Erythroblast (primary cell): ENCODE measurements at regions not wholly inside any gene's neighbourhood (a gene's known extent, or its start where the extent isn't known, plus 50 kb on each side); places are given as distances from the start of the nearest gene placed in this dataset.

ENCODE experiments used
- DNase-seq, 2 experiments: peaks; one replicate each; lab custom pipeline; 2025; lab: John Stamatoyannopoulos, UW
- GATA1 ChIP-seq: IDR thresholded peaks from 2 replicates; pipeline ENCODE4 v1.6.1; 2011; ENCODE audit warnings: low read depth, mild to moderate bottlenecking, control low read depth, low read length, moderate library complexity
- POLR2A ChIP-seq: IDR thresholded peaks from 2 replicates; pipeline ENCODE4 v1.6.1; 2011; ENCODE audit warnings: mild to moderate bottlenecking, low read length

DNA sequence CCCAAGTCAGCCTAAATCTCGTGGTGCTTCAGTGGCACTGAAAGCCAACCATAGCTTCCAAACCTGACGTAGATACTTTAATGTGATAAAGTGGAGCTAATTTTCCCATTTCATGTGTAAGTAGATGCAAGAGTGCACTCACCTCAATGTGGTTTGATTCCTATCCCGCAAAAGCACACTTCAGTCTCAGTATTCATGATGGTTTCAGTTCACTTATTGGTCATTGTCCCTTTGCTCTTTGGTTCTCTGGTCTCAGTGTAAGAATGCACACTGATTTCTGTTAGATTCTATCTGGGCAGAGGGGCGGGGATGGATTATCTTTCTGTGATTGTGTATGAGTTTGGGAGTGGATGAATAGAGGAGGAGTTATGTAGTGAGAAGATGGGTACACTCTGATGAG, 340.6 kb downstream of the KCNRG start:
- no peak for TF ChIP-seq GATA1
- TF ChIP-seq POLR2A, result no peak
- no peak for DNase-seq

DNA sequence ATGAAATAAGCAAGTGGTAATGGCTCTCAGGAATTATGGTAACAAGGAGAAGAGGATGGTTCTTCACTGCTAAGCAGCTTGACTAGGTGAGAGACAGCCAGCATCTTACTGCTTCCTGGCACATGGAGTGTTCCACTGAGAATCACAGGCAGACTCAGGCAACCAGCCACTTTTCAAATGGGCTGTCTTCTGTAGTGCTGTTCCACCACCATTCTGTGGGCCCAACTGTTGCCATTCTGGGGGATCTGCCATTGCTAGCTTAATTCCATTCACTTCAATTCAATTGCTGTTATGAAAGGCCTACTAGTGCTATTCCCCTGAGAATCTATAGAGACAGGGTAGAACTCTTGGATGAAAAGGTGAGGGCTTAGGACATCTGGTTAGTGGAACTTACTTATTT, 341.9 kb downstream of the KCNRG start:
- TF ChIP-seq POLR2A, result no peak
- no peak for TF ChIP-seq GATA1
- no peak for DNase-seq

DNA sequence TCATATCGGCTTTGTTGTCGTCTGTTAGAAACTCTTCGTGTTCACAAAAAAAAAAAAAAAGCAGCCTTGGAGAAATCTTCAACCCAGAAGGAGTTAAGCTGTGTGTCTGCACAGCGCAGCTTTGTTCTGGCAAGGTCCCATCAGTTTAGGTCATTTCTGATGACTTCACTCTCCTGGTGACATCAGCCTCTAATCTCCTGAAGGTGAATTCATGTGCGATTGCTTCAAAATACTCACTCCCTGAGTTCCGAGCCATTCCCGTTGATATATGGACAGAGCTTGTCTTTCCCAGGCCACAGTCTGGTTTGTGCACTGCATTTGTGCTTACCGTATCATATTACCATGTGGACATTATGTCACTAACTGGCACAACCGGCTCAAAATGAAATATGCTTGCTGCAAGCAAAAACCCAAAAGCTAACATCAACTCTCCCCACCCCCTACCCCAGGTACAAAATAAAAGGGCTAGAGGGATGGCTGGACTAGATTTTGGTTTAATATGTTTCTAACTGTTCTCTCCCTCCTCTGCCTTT, 342.4 kb downstream of the KCNRG start:
- peak in 1 of 2 experiments; percentile 38 for DNase-seq
- TF ChIP-seq POLR2A (no peak), GATA1 (no peak)

DNA sequence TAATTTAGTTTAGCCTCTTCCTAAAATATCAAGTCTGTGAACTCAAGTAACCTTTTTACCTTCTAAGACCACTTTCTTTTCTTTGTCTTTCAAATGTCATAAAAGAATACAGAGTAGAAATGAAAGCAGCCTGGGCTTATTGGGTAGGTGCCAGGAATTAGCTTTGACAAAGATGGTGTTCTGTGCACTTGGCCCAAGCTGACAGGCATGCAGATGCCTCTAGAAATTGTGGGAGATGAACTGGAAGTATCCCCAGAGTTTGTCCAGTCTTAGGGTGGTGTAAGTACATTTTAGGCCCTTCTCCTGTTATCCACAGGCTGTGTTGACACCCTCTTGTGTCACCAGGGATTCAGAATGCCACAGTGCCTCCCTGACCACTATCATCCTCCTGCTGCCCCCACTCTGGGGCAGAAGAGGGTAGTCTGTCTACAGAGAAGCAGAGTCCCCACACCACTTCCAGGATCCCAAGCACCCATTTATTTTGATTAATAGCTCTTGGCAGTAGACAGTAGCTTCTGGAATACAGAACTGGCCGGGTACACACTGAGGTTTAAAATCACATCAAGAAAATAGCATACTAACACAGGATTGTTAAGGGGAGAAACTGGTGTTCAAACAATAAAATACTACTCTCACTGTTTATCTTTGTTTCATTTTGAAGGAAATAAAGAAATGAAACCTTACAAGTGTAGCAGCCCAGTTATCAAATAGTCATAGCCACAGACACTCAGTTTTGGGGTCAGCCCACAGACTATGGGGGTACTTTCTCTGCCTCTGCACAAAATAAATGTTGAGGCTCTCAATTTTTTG, 343.2 kb downstream of the KCNRG start:
- DNase-seq, result no peak
- no peak for TF ChIP-seq POLR2A
- no peak for TF ChIP-seq GATA1

DNA sequence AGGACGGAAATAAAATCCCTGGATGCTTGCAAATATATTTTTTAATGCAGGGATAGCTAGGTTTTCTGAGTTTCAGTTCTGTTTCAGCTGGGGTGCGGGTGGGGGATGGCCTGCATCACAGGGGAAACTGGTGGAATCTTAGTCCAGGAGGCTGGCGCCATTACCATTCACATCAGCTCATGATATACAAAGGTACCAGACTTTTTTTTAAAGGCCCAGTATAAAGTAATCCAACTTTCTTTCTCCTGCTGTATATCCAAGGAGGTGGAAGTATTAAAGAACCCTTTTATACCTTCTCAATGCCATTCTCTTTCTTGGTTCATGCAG, 343.8 kb downstream of the KCNRG start:
- no peak for TF ChIP-seq POLR2A
- TF ChIP-seq GATA1, result no peak
- no peak for DNase-seq

DNA sequence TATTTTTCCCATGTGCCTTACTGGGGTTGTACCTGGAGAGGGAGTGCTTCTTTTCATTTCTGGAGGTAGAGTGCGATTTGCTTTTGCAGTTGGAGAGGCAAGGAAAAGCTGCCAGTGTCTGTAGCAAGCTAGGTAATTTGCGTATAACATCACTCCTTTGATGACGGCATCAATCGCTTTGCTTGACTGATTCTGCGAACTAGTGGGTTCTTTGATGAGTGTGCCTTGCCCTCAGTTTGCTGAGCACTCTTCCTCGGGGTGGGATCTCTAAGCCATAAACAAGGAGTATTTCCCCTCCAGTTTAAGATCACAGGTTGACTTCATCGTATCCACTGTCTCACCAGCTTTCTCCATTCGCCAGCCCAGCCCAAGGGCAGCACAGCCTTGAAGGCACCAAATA, 344.5 kb downstream of the KCNRG start:
- DNase-seq, result no peak
- no peak for TF ChIP-seq POLR2A
- TF ChIP-seq GATA1, result no peak

DNA sequence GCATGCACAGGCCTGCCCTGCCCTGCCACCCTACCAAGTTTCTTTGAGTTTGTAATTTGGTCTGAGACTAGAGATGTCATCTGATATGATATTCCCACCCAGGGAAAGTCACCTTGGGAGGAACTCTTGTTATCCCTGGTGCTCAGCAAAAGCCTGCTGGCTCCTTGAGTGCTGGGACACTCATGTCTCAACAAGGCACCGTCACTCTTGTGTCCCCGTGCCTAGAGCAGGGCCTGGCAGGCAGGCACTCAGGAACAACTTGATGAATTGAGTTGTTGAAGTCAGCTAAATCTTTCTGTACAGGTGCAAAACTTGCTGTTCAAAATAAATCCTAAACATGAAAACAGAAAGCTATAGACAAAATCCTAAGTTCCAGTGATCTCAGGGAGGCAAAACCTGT, 345.4 kb downstream of the KCNRG start:
- DNase-seq, result no peak
- no peak for TF ChIP-seq GATA1
- TF ChIP-seq POLR2A, result no peak

DNA sequence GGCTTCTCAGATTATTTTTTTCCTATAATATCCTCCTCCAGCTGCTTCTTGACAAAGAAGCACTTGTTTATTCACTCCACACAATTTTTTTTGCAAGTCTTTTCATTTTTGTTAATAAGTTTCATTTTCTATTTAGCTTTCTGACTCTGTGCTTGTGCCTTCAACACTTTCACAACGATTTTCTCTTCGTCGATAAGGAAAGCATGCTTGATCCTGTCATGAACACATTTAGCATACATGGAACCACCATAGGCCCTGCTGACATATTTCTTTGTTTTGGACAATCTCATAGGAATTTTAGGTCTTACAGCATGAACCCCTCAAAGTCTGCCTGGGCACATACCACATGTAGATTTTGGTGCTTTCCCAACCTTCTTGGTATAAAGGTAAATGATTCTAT, 346.0 kb downstream of the KCNRG start:
- no peak for TF ChIP-seq POLR2A
- TF ChIP-seq GATA1, result no peak
- no peak for DNase-seq

DNA sequence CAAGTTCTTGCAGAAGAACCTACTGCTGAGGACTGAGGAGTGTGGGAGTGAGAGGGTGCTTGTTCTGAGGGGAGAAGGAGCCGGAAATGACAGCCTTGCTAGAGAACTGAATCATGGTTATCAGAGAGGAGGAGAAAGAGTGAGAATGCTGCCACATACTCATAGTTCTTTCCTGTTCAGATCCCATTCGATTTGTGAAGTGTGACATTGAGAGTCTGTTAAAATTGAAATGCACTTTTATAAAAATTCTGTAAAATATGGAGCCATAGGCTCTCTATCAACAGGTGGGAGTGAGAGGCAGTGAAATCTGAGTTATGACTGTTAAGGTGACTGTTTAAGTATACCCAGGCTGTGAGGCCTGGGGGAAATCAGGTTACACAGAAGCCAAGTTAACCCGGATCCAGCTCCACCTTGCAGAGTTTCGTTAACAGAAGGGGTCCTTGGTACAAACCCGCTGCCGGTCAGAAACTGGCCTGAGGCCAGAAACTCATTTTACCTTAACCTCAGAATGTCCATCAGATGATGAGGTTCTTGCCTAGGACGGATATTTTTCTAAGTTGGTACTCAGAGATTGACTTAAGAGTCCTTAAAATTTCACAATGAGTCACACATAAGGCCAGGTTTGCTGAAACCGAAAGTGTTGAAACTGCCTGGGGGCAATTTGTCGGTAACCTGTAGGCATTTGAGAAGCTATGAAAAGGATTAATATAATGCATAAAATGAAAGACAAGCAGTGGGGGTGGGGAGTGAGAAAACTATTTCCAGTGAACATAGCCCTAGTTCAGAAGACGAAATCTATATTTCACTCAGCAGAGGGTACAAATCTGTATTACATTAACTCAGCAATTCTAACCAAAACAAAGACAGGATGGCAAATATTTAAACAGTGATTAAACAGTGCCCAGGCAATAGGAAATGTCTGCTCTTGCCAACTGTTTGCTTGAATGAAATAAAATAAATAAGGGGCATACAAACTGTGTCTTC, 350.5 kb downstream of the KCNRG start:
- TF ChIP-seq GATA1 (no peak), POLR2A (no peak)
- no peak for DNase-seq

DNA sequence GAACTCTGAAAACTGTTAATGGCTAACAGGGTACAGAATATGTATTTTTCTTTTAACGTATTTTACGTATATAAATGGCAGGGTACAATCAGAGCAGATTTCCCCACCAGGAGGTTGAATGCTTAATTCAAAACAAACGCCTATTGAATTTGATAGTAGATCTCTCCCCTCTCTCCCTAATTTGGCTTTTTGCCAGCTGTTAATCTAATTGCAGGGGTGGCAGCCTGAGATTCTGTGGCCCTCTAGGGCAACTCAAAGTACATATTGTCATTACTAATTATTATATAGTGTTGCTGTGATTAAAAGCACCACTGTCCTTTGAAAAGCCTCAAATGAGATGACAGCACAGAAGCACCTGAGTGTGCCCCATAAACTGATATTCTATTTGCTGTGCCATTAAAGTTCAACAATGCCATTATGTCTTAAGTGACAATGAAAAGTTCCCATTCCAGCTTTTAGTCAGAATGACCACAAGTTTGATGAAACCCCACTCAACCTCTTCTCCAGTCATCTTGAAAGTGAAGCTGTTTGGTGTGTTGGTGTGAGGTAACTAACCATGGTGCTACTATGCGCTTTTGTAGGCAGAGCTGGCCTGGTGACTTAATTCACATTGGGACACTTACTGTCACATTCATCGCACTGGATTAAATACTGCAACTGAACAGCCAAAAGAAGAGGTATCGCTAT, 351.4 kb downstream of the KCNRG start:
- no peak for DNase-seq
- TF ChIP-seq POLR2A (no peak), GATA1 (no peak)

DNA sequence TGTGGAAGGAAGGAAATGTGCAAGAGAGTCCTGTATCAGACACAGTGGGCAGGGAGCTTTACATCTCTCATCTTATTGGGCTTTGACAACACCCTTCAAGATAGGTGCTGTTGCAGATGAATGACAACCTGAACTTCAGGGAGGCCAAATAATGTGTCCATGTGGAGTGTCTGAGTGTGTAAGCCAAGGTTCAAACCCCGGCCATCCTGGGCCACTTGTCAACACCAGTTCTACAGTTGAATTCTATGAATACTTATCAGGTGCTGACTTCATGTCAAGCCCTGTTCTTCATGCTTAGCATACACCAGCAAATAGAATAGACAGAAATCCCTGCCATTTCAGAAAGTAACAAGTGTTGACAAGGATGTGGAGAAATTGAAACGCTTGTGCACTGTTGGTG, 354.4 kb downstream of the KCNRG start:
- TF ChIP-seq GATA1, result no peak
- no peak for TF ChIP-seq POLR2A
- DNase-seq, result no peak

DNA sequence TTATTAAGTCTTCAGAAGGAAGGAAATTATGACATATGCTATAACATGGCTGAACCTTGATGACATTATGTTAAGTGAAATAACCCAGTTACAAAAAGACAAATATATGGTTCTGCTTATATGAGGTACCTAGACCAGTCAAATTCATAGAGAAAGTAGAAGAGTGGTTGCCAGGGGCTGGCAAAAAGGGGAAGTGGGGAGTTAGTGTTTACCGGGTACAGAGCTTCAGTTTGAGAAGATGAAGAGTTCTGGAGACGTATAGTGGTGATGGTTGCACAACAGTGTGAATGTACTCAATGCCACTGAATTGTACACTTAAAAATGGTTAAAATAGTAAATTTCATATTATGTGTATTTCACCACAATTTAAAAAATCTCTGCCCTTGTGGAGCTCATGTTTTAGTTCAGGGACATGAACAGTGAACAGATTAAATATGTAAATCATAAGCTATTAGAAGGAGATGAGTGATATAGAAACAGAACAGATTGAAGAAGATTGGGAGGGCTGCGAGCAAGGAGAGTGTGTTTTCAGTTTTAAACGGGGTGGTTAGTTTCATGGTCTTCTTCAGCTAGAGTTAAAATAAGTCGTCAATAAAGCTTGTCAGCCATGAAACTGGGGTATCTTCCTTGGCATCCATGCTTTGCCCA, 355.2 kb downstream of the KCNRG start:
- no peak for DNase-seq

DNA sequence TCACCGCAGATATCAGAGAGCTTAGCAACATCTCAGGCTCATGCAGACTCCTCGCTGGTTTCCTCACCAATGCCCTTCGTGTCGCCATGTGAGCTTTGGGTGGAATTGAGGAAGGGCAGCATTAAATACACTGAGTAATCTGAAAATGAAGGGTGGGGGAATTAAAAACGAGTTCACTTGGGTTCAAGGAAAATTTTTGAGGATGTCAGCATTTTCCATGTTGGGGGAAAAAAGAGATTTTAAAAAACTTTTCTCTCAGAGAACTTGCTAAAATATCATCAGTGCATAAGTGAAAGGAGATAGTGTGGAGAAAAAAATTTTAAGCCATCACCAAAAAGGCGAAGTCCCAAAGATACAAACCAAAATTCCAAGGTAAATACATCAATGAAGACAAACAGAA, 359.3 kb downstream of the KCNRG start:
- TF ChIP-seq GATA1 (no peak), POLR2A (no peak)
- DNase-seq, result no peak

More for the DNA sequence above, 355.2 kb downstream of the KCNRG start:
- no peak for TF ChIP-seq GATA1

DNA sequence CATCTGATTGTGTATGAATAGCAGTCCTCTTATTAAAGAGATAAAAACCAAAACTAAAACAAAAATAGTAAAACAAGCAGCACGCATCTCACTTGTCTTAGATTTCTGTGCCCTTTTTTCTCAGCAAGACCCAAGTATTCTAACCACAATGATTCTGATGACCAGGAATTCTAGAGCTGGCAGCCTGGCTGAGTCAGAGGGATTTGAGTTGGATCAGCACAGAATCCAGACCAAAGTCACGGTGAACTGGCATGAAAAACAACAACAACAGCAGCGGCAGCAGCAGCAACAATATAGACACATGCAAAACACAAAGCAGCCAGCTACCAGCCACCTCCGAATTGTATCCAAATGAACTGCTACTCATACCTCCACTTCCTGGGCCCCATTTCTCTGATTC, 360.5 kb downstream of the KCNRG start:
- DNase-seq, result no peak
- no peak for TF ChIP-seq POLR2A
